ENCODE measurements at regions not wholly inside any gene's neighbourhood (a gene's known extent, or its start where the extent isn't known, plus 50 kb on each side); places are given as distances from the start of the nearest gene placed in this dataset.

GRCh38 chr4:151611960-151612359, 148.8 kb downstream of the GATB start:
- Mint-ChIP-seq H3K27ac (ENCODE audit: unreplicated experiment) (no peak overlapping the region), H3K4me3 (no peak overlapping the region), H3K4me1 (no peaks in the 10 kb centered on the region), H3K9me3 (no peaks in the 10 kb centered on the region), H3K36me3 (ENCODE audit: low read depth) (no peaks in the 10 kb centered on the region), H3K27me3 (ENCODE audit: low read depth) (peaks cover 4% of the 10 kb centered on the region)
- no peak for TF ChIP-seq CTCF (conservative IDR thresholded peaks at IDR 0.05)
- DNase-seq (ENCODE audit: low read depth, low spot score): no peak

DNA sequence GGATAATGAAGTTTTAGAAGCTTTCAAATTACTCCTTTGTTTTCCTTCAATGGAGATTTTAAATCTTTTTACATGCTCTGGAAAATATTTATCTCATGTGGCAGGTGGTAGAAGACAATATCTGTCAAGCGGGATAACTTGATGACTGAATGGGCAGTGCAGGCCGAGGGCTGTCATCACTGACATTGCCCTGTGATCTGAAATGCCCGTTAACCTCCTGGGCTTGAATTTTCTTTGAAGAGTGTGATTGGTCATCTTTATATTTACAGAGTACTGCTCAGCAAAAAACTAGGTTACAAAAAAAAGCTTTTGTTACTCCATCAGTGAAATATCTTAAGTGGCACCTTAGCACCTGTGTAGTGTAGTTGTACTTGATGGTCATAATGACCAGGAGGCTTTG, 147.5 kb downstream of the GATB start:
- DNase-seq (ENCODE audit: low read depth, low spot score): no peak
- H3K27me3 Mint-ChIP-seq (ENCODE audit: low read depth): peaks cover 4% of the 10 kb centered on the region
- H3K9me3 Mint-ChIP-seq: no peaks in the 10 kb centered on the region
- no peak for TF ChIP-seq CTCF (conservative IDR thresholded peaks at IDR 0.05)
- no peaks in the 10 kb centered on the region for H3K4me1 Mint-ChIP-seq
- no peaks in the 10 kb centered on the region for H3K36me3 Mint-ChIP-seq (ENCODE audit: low read depth)
- no peak overlapping the region for H3K4me3 Mint-ChIP-seq
- H3K27ac Mint-ChIP-seq (ENCODE audit: unreplicated experiment): no peak overlapping the region

DNA sequence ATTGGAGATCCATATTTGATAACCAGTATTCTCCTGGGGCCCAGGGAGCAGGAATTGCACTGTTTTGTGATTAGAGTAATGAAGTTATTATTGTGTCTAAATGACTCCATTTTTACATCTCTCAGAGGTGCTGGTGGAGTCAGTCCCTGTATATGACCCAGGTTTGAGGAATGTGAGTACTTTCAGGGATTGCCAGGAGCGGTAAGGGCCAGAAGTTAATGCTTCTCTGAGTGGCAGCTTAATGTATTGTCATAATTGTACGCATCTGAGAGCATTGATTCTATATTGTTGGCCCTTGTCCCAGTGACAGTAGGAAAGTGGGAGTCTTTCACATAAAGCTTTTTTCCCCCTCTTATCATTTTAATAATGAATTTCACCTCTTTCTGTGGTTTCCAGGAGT, 146.2 kb downstream of the GATB start:
- Mint-ChIP-seq H3K9me3 (no peaks in the 10 kb centered on the region), H3K27me3 (ENCODE audit: low read depth) (peaks cover 4% of the 10 kb centered on the region)

GRCh38 chr4:151618858-151619257, 141.9 kb downstream of the GATB start:
- no peaks in the 10 kb centered on the region for H3K4me1 Mint-ChIP-seq

More for the DNA sequence above, 146.2 kb downstream of the GATB start:
- H3K4me1 Mint-ChIP-seq: no peaks in the 10 kb centered on the region
- no peak for DNase-seq (ENCODE audit: low read depth, low spot score)
- H3K27ac Mint-ChIP-seq (ENCODE audit: unreplicated experiment): no peak overlapping the region
- H3K36me3 Mint-ChIP-seq (ENCODE audit: low read depth): no peaks in the 10 kb centered on the region
- no peak for TF ChIP-seq CTCF (conservative IDR thresholded peaks at IDR 0.05)
- no peak overlapping the region for H3K4me3 Mint-ChIP-seq

GRCh38 chr4:151620066-151620465, 140.7 kb downstream of the GATB start:
- Mint-ChIP-seq H3K9me3 (no peaks in the 10 kb centered on the region), H3K4me1 (no peaks in the 10 kb centered on the region), H3K27me3 (ENCODE audit: low read depth) (peaks cover 3% of the 10 kb centered on the region), H3K4me3 (no peak overlapping the region), H3K36me3 (ENCODE audit: low read depth) (no peaks in the 10 kb centered on the region), H3K27ac (ENCODE audit: unreplicated experiment) (no peak overlapping the region)
- TF ChIP-seq CTCF (conservative IDR thresholded peaks at IDR 0.05): no peak
- DNase-seq (ENCODE audit: low read depth, low spot score): no peak

More at GRCh38 chr4:151618858-151619257, 141.9 kb downstream of the GATB start:
- no peak for TF ChIP-seq CTCF (conservative IDR thresholded peaks at IDR 0.05)
- Mint-ChIP-seq H3K4me3 (no peak overlapping the region), H3K27me3 (ENCODE audit: low read depth) (peaks cover 3% of the 10 kb centered on the region), H3K27ac (ENCODE audit: unreplicated experiment) (no peak overlapping the region), H3K9me3 (no peaks in the 10 kb centered on the region), H3K36me3 (ENCODE audit: low read depth) (no peaks in the 10 kb centered on the region)
- DNase-seq (ENCODE audit: low read depth, low spot score): no peak

Measured in neural crest cell (in vitro differentiated cells).